H1 (cell line): ENCODE measurements at regions not wholly inside any gene's neighbourhood (a gene's known extent, or its start where the extent isn't known, plus 50 kb on each side); places are given as distances from the start of the nearest gene placed in this dataset.
A peak's percentile ranks its signal among the peaks of the same experiment; 100 is the strongest.

ENCODE experiments used
- CTCF ChIA-PET: fragments of 300-600 bp; sonication (Branson Sonifier 250); formaldehyde crosslinking; loops from one replicate; lab custom pipeline; 2021; ENCODE audit not compliant: partially characterized antibody; lab: Charles Lee
- POLR2A ChIA-PET: fragments of 300-600 bp; sonication (Branson Sonifier 250); formaldehyde crosslinking; loops from one replicate; lab custom pipeline; 2021; ENCODE audit warnings: inconsistent platforms; ENCODE audit not compliant: partially characterized antibody; lab: Charles Lee
- DNase-seq, 2 experiments: peaks; one replicate each; pipeline versions ENCODE4 v3.0.0 to v3.0.0-alpha.2; 2010 to 2022; ENCODE audit warnings: low spot score in 2 of 2, low read depth in 1 of 2, mixed read lengths in 1 of 2
- FAIRE-seq: peaks from 2 replicates; lab custom pipeline; 2011; peaks lifted over from hg19 to GRCh38; lab: Jason Lieb, UNC
- H2AFZ ChIP-seq: 2 replicates; pipeline ENCODE4 v1.8.1; 2012; ENCODE audit warnings: low read length, inconsistent platforms
- H2AK5ac ChIP-seq: 2 replicates; pipeline ENCODE4 v1.6.1; 2013; ENCODE audit warnings: low read depth, low read length
- H2BK120ac ChIP-seq: replicated peaks from 2 replicates; pipeline ENCODE3; 2013; ENCODE audit warnings: low read depth, low read length, inconsistent platforms
- H2BK12ac ChIP-seq: 2 replicates; pipeline ENCODE4 v1.6.1; 2013; ENCODE audit warnings: low read depth, low read length
- H2BK15ac ChIP-seq: 2 replicates; pipeline ENCODE4 v1.6.1; 2013; ENCODE audit warnings: low read length
- H2BK20ac ChIP-seq: 2 replicates; pipeline ENCODE4 v1.6.1; 2013; ENCODE audit warnings: low read length
- H2BK5ac ChIP-seq: 2 replicates; pipeline ENCODE4 v1.6.1; 2013; ENCODE audit warnings: low read depth, low read length
- H3K14ac ChIP-seq: 2 replicates; pipeline ENCODE4 v1.6.1; 2013; ENCODE audit warnings: inconsistent platforms; ENCODE audit not compliant: insufficient read length
- H3K18ac ChIP-seq: 2 replicates; pipeline ENCODE4 v1.6.1; 2013; ENCODE audit warnings: low read length; ENCODE audit errors: extremely low read depth
- H3K23ac ChIP-seq: 2 replicates; pipeline ENCODE4 v1.6.1; 2013; ENCODE audit warnings: inconsistent platforms; ENCODE audit not compliant: insufficient read length
- H3K23me2 ChIP-seq: 2 replicates; pipeline ENCODE4 v1.6.1; 2013; ENCODE audit warnings: low read depth, low read length
- H3K27ac ChIP-seq: 2 replicates; pipeline ENCODE4 v1.6.1; 2011; ENCODE audit warnings: low read depth, low read length, inconsistent platforms
- H3K27me3 ChIP-seq, 4 experiments: replicated peaks in 1 of 4; 1 replicate in 1 of 4; 2 replicates in 3 of 4; pipeline versions ENCODE4 v1.6.1 to v1.8.1; 2011 to 2013; ENCODE audit warnings: low read length in 3 of 4, mild to moderate bottlenecking in 3 of 4, inconsistent platforms in 2 of 4, mixed read lengths in 2 of 4, moderate library complexity in 1 of 4; ENCODE audit not compliant: control insufficient read depth in 3 of 4, insufficient read depth in 3 of 4; ENCODE audit errors: extremely low read depth in 1 of 4
- H3K36me3 ChIP-seq, 4 experiments: 2 replicates each; pipeline versions ENCODE4 v1.6.1 to v1.8.1; 2011 to 2013; ENCODE audit warnings: mild to moderate bottlenecking in 4 of 4, low read length in 3 of 4, moderate library complexity in 2 of 4, control low read depth in 1 of 4, inconsistent platforms in 1 of 4; ENCODE audit not compliant: insufficient read depth in 4 of 4, control insufficient read depth in 2 of 4
- H3K4ac ChIP-seq: replicated peaks from 2 replicates; pipeline ENCODE3; 2013; ENCODE audit warnings: low read length, low read depth, mixed read lengths, inconsistent platforms; ENCODE audit not compliant: insufficient read length
- H3K4me1 ChIP-seq, 4 experiments: replicated peaks in 1 of 4; 1 replicate in 1 of 4; 2 replicates in 3 of 4; pipeline versions ENCODE4 v1.6.1 to v1.8.1; 2011 to 2013; ENCODE audit warnings: low read length in 3 of 4, inconsistent platforms in 2 of 4, mixed read lengths in 1 of 4; ENCODE audit not compliant: insufficient read depth in 4 of 4, control insufficient read depth in 3 of 4
- H3K4me2 ChIP-seq, 2 experiments: 2 replicates each; pipeline versions ENCODE4 v1.6.1 to v1.8.1; 2011 to 2013; ENCODE audit warnings: low read depth in 2 of 2, low read length in 2 of 2, control low read depth in 1 of 2, inconsistent platforms in 1 of 2, mild to moderate bottlenecking in 1 of 2; ENCODE audit not compliant: insufficient read depth in 1 of 2
- H3K4me3 ChIP-seq, 4 experiments: fragments of 200-600, 300-600 bp in 1 of 4; sonication (generic), shearing (Covaris generic), sonication (Bioruptor Twin) in 1 of 4; 2 replicates each; pipeline versions ENCODE4 v1.5.1 to v1.8.1; 2011 to 2016; ENCODE audit warnings: low read length in 4 of 4, low read depth in 3 of 4, control low read depth in 2 of 4, inconsistent platforms in 2 of 4, mild to moderate bottlenecking in 2 of 4, mixed read lengths in 1 of 4, moderate library complexity in 1 of 4; ENCODE audit not compliant: insufficient read depth in 2 of 4; ENCODE audit errors: extremely low read depth in 1 of 4
- H3K56ac ChIP-seq: replicated peaks from 2 replicates; pipeline ENCODE3; 2013; ENCODE audit warnings: low read depth, mild to moderate bottlenecking, mixed read lengths, low read length, inconsistent platforms; ENCODE audit not compliant: insufficient read length
- H3K79me1 ChIP-seq: 2 replicates; pipeline ENCODE4 v1.6.1; 2013; ENCODE audit warnings: low read depth, low read length, control low read depth
- H3K79me2 ChIP-seq, 2 experiments: 2 replicates each; pipeline versions ENCODE4 v1.6.1 to v1.8.1; 2012 to 2013; ENCODE audit warnings: low read length in 2 of 2, mild to moderate bottlenecking in 2 of 2, inconsistent platforms in 1 of 2; ENCODE audit not compliant: insufficient read depth in 2 of 2, control insufficient read depth in 1 of 2
- H3K9ac ChIP-seq, 4 experiments: replicated peaks in 1 of 4; 1 replicate in 1 of 4; 2 replicates in 3 of 4; pipeline versions ENCODE4 v1.6.1 to v1.8.1; 2011 to 2013; ENCODE audit warnings: low read depth in 3 of 4, low read length in 3 of 4, control low read depth in 2 of 4, mild to moderate bottlenecking in 2 of 4, moderate library complexity in 2 of 4, inconsistent platforms in 1 of 4; ENCODE audit errors: extremely low read depth in 1 of 4
- H3K9me3 ChIP-seq, 2 experiments: 2 replicates each; pipeline versions ENCODE4 v1.6.1 to v1.8.1; 2012 to 2013; ENCODE audit warnings: mild to moderate bottlenecking in 2 of 2, moderate library complexity in 2 of 2, control low read depth in 1 of 2, inconsistent platforms in 1 of 2, low read depth in 1 of 2, low read length in 1 of 2, mixed read lengths in 1 of 2; ENCODE audit not compliant: insufficient read depth in 2 of 2
- H4K20me1 ChIP-seq, 2 experiments: replicated peaks in 1 of 2; 2 replicates each; pipeline versions ENCODE3 to v1.8.1; 2011 to 2013; ENCODE audit warnings: inconsistent platforms in 2 of 2, low read length in 2 of 2, mild to moderate bottlenecking in 1 of 2; ENCODE audit not compliant: insufficient read depth in 2 of 2, control insufficient read depth in 1 of 2
- H4K5ac ChIP-seq: 2 replicates; pipeline ENCODE4 v1.6.1; 2013; ENCODE audit warnings: low read length, low read depth, mixed read lengths, inconsistent platforms; ENCODE audit not compliant: insufficient read length
- H4K8ac ChIP-seq: 2 replicates; pipeline ENCODE4 v1.8.0; 2013; ENCODE audit warnings: mild to moderate bottlenecking, moderate library complexity, low read length, inconsistent platforms; ENCODE audit not compliant: insufficient read depth; ENCODE audit errors: extremely low read depth
- H4K91ac ChIP-seq: replicated peaks from 2 replicates; pipeline ENCODE3; 2013; ENCODE audit warnings: low read length, mixed read lengths, inconsistent platforms; ENCODE audit not compliant: insufficient read length
- BCL11A ChIP-seq, 2 experiments: IDR thresholded peaks; one replicate each; pipeline ENCODE4 v1.6.1; 2011; ENCODE audit warnings: low read depth in 2 of 2, low read length in 2 of 2, mild to moderate bottlenecking in 2 of 2
- RAD21 ChIP-seq, 2 experiments: IDR thresholded peaks in 1 of 2; conservative IDR thresholded peaks in 1 of 2; 2 replicates each; pipeline ENCODE4 v1.6.1; 2011; ENCODE audit warnings: low read depth in 2 of 2, low read length in 2 of 2, improper control_type of control experiment in 1 of 2, inconsistent platforms in 1 of 2, mild to moderate bottlenecking in 1 of 2, moderate library complexity in 1 of 2
- WGBS, 2 experiments: shearing (Covaris generic) in 1 of 2; methylation state at CpG; one replicate each; pipeline versions ENCODE4 v1.1.6 to v1.1.7; 2013 to 2015; ENCODE audit warnings: low lambda C conversion rate in 2 of 2, mixed read lengths in 2 of 2, inconsistent platforms in 1 of 2, low coverage in 1 of 2, missing lambda C conversion rate in 1 of 2; ENCODE audit not compliant: insufficient replicate concordance in 2 of 2, insufficient coverage in 1 of 2, insufficient read length in 1 of 2; ENCODE audit errors: extremely low coverage in 1 of 2, missing lambda C conversion rate in 1 of 2; 5-methylcytosine and 5-hydroxymethylcytosine counted together

DNA sequence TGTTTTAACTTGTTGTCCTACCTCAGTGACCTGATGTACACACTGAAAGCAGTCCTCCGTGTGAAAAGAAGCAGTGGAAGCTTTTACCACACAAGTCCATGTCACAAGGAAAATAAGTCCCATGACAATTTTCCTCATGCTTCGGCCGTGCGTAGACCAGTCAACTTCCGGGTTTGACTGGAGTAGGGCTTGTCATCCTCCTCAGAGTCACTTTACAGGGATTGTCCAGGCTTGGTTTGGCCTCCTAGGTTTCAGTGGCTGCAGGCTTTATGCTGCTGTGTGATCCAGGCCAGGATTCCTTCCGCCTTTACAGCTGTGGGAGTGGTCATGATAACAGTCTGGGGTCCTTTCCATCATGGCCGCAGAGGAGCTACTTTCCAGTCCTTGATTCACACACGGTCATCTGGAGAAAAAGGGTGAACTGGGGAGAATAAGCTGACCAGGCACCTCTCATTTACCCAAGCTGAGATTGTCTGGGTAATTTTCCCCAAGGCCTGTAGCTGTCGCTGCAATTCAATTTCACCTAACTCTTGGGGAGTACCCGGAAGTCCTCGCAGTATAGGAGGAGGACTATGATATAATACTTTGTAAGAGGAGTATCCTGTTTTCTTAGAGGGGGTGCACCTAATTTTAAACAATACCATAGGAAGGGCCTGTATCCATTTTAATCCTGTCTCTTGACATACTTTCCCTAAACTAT is 206.1 kb upstream of the KLF8 start:
- no peak overlapping the region for H3K18ac ChIP-seq
- TF ChIP-seq RAD21 (IDR thresholded peaks at IDR 0.05 in 1 of 2, conservative IDR thresholded peaks at IDR 0.05 in 1 of 2; ENCODE audit: low read depth in 2 of 2, low read length in 2 of 2) (peak in 1 of 2 experiments; percentile 17; a peak in 1 of 4 replicates), BCL11A (IDR thresholded peaks at IDR 0.05; ENCODE audit: low read depth in 2 of 2, low read length in 2 of 2) (no peak)
- WGBS, 2 experiments: 89% methylated on average over 9 of the region's 11 CpGs; no CpG with 5 or more reads in 1 of the 2 experiments
- H3K4ac ChIP-seq: no peak overlapping the region
- H2AFZ ChIP-seq: no peak overlapping the region
- H2BK5ac ChIP-seq: no peak overlapping the region
- no peak overlapping the region for H2BK15ac ChIP-seq
- no peaks in the 10 kb centered on the region for H3K9me3 ChIP-seq
- no peak overlapping the region for H4K8ac ChIP-seq
- no peak overlapping the region for H3K9ac ChIP-seq
- no peaks in the 10 kb centered on the region for H3K36me3 ChIP-seq
- no peak overlapping the region for H4K91ac ChIP-seq
- DNase-seq (no peak), FAIRE-seq (no peak)
- no peaks in the 10 kb centered on the region for H3K23me2 ChIP-seq
- no peaks in the 10 kb centered on the region for H3K27me3 ChIP-seq
- H2BK20ac ChIP-seq: no peak overlapping the region
- ChIA-PET CTCF (no interaction called here), POLR2A (no interaction called here)
- no peak overlapping the region for H3K14ac ChIP-seq
- H2BK120ac ChIP-seq: no peak overlapping the region
- no peak overlapping the region for H2AK5ac ChIP-seq
- no peak overlapping the region for H3K56ac ChIP-seq
- H2BK12ac ChIP-seq: no peak overlapping the region
- no peaks in the 10 kb centered on the region for H4K20me1 ChIP-seq
- no peak overlapping the region for H4K5ac ChIP-seq
- no peaks in the 10 kb centered on the region for H3K4me1 ChIP-seq
- no peaks in the 10 kb centered on the region for H3K79me1 ChIP-seq
- no peak overlapping the region for H3K23ac ChIP-seq
- no peak overlapping the region for H3K4me2 ChIP-seq
- no peaks in the 10 kb centered on the region for H3K79me2 ChIP-seq
- H3K4me3 ChIP-seq: no peak overlapping the region
- no peak overlapping the region for H3K27ac ChIP-seq
